Liver (tissue), 8 donors: ENCODE measurements at regions not wholly inside any gene's neighbourhood (a gene's known extent, or its start where the extent isn't known, plus 50 kb on each side); places are given as distances from the start of the nearest gene placed in this dataset.

Source experiments
- DNase-seq: peaks from one replicate; pipeline ENCODE4 v3.0.0-alpha.2; 2017; ENCODE audit warnings: low spot score
- H3K27ac ChIP-seq, 2 donors: one replicate each; pipeline ENCODE4 v1.7.0; 2013; ENCODE audit warnings: inconsistent platforms in 2 of 2, low read length in 2 of 2, control low read depth in 1 of 2, low read depth in 1 of 2, mild to moderate bottlenecking in 1 of 2
- H3K27me3 ChIP-seq, 4 donors: one replicate each; pipeline versions ENCODE4 v1.6.1 to v1.7.0; 2013; ENCODE audit warnings: low read length in 3 of 4, inconsistent platforms in 1 of 4, mild to moderate bottlenecking in 1 of 4, moderate library complexity in 1 of 4; ENCODE audit not compliant: control insufficient read depth in 4 of 4, insufficient read depth in 4 of 4
- H3K36me3 ChIP-seq, 4 donors: one replicate each; pipeline versions ENCODE4 v1.6.1 to v1.7.0; 2013; ENCODE audit warnings: low read length in 3 of 4, mild to moderate bottlenecking in 3 of 4, low read depth in 1 of 4, moderate library complexity in 1 of 4; ENCODE audit not compliant: control insufficient read depth in 4 of 4, insufficient read depth in 3 of 4
- H3K4me1 ChIP-seq, 4 donors: one replicate each; pipeline versions ENCODE4 v1.6.1 to v1.7.0; 2013; ENCODE audit warnings: low read length in 3 of 4, mild to moderate bottlenecking in 3 of 4, moderate library complexity in 1 of 4; ENCODE audit not compliant: control insufficient read depth in 4 of 4, insufficient read depth in 4 of 4
- H3K4me3 ChIP-seq, 3 donors: one replicate each; pipeline versions ENCODE4 v1.6.1 to v1.7.0; 2013; ENCODE audit warnings: low read length in 3 of 3, control low read depth in 1 of 3, low read depth in 1 of 3, mild to moderate bottlenecking in 1 of 3
- H3K9ac ChIP-seq, 2 donors: one replicate each; pipeline ENCODE4 v1.7.0; 2013; ENCODE audit warnings: low read length in 2 of 2, mild to moderate bottlenecking in 2 of 2, moderate library complexity in 2 of 2, control low read depth in 1 of 2, low read depth in 1 of 2
- H3K9me3 ChIP-seq, 4 donors: one replicate each; pipeline versions ENCODE4 v1.6.1 to v1.7.0; 2013; ENCODE audit warnings: low read length in 3 of 4; ENCODE audit not compliant: control insufficient read depth in 4 of 4
- ATF3 ChIP-seq: IDR thresholded peaks from 2 replicates; pipeline ENCODE4 v1.6.1; 2016; ENCODE audit warnings: antibody characterized with exemption
- EGR1 ChIP-seq, 2 donors: IDR thresholded peaks; 2 replicates each; pipeline ENCODE4 v1.6.1; 2016 to 2018; ENCODE audit warnings: antibody characterized with exemption in 2 of 2, low read depth in 2 of 2
- FOXA1 ChIP-seq: IDR thresholded peaks from 2 replicates; pipeline ENCODE4 v1.6.1; 2016; ENCODE audit warnings: antibody characterized with exemption
- FOXA2 ChIP-seq: IDR thresholded peaks from 2 replicates; pipeline ENCODE4 v1.6.1; 2016; ENCODE audit warnings: antibody characterized with exemption
- GABPA ChIP-seq, 2 donors: IDR thresholded peaks in 1 of 2; conservative IDR thresholded peaks in 1 of 2; 2 replicates each; pipeline ENCODE4 v1.6.1; 2016; ENCODE audit warnings: antibody characterized with exemption in 2 of 2, mild to moderate bottlenecking in 1 of 2, moderate library complexity in 1 of 2
- HNF4A ChIP-seq, 2 donors: conservative IDR thresholded peaks; 2 replicates each; pipeline ENCODE4 v1.6.1; 2016; ENCODE audit warnings: antibody characterized with exemption in 2 of 2, mild to moderate bottlenecking in 2 of 2
- JUND ChIP-seq, 2 donors: IDR thresholded peaks; 2 replicates each; pipeline ENCODE4 v1.6.1; 2016; ENCODE audit warnings: antibody characterized with exemption in 2 of 2
- RAD21 ChIP-seq, 2 donors: IDR thresholded peaks; 2 replicates each; pipeline ENCODE4 v1.6.1; 2016; ENCODE audit warnings: antibody characterized with exemption in 2 of 2, mild to moderate bottlenecking in 2 of 2
- RXRA ChIP-seq, 2 donors: IDR thresholded peaks; 2 replicates each; pipeline ENCODE4 v1.6.1; 2017 to 2018; ENCODE audit warnings: antibody characterized with exemption in 2 of 2, mild to moderate bottlenecking in 1 of 2
- TAF1 ChIP-seq: conservative IDR thresholded peaks from 2 replicates; pipeline ENCODE4 v1.6.1; 2016; ENCODE audit warnings: antibody characterized with exemption, mild to moderate bottlenecking
- YY1 ChIP-seq: IDR thresholded peaks from 2 replicates; pipeline ENCODE4 v1.6.1; 2016; ENCODE audit warnings: antibody characterized with exemption, mild to moderate bottlenecking
- WGBS: extraction: QIAGEN DNeasy Blood & Tissue Kit; methylation state at CpG from one replicate; pipeline ENCODE4 v1.1.7; 2013; 5-methylcytosine and 5-hydroxymethylcytosine counted together
- TF ChIP-seq, protein P1 (sequence below): fragments of 150-350 bp; IDR thresholded peaks from 2 replicates; pipeline ENCODE4 v1.5.1; 2017; ENCODE audit warnings: improper control_type of control experiment, low read depth, low read length; ENCODE audit not compliant: missing input control
- TF ChIP-seq, protein P2 (sequence below): IDR thresholded peaks from 2 replicates; pipeline ENCODE4 v1.6.1; 2016; ENCODE audit warnings: antibody characterized with exemption, mild to moderate bottlenecking
- donor health status: healthy.
- donor health status: healthy.
- donor health status: healthy.
- donor health status: healthy.
- donor health status: healthy.

DNA sequence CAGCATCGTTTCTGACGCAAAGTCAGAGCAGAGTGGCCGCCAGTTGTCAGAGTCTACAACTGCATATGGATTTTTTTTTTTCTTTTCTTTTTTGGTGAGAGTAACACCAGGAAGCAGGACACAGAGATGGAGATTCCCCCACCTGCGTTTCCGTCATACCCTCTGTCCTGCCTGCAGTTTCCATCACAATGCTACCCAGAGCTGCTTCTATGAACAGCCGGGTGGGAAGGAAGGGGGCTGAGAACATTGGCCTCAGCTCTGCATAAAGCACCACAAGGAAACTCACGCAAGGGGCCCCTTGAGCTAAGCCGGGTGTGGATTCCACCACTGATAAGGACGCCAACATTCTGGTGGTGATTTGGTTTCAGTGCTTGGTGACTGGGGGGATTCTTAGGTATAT is 183.5 kb upstream of the AFDN start:
- H3K4me3 ChIP-seq, result no peak overlapping the region
- no peaks in the 10 kb centered on the region for H3K36me3 ChIP-seq
- H3K27me3 ChIP-seq, result no peaks in the 10 kb centered on the region
- H3K9me3 ChIP-seq, result no peaks in the 10 kb centered on the region
- peaks cover 2 to 9% (median 7%) of the 10 kb centered on the region in 4 donors for H3K4me1 ChIP-seq
- H3K9ac ChIP-seq, result no peak overlapping the region
- H3K27ac ChIP-seq, result no peak overlapping the region
- TF ChIP-seq ATF3, result no peak
- no peak for TF ChIP-seq YY1
- no peak for TF ChIP-seq FOXA1
- DNase-seq, result no peak
- WGBS, result 91% methylated on average over 9 of the region's 9 CpGs

DNA sequence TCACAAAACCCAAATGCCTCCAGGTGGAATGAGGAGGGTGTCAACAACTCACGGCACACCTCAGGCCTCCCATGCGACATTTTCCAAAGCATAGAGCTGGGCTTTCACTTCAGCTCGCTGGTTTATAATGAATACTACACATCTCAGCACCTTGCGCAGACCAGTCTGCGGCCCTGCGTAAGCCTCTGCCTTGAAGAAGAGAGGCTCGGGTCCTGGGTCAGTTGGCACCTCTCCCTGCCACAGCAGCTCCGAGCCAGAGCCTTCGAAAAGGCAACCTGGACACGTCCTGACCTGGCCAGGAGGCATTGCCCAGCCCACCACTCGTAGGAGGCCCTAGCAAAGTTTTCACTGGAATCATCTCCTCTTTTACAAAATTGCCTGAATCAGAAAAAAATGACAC is 183.0 kb upstream of the AFDN start:
- no peak for TF ChIP-seq YY1
- TF ChIP-seq JUND (IDR thresholded peaks at IDR 0.05), result no peak
- no peak for TF ChIP-seq RXRA (IDR thresholded peaks at IDR 0.05)
- TF ChIP-seq, protein P1, sequence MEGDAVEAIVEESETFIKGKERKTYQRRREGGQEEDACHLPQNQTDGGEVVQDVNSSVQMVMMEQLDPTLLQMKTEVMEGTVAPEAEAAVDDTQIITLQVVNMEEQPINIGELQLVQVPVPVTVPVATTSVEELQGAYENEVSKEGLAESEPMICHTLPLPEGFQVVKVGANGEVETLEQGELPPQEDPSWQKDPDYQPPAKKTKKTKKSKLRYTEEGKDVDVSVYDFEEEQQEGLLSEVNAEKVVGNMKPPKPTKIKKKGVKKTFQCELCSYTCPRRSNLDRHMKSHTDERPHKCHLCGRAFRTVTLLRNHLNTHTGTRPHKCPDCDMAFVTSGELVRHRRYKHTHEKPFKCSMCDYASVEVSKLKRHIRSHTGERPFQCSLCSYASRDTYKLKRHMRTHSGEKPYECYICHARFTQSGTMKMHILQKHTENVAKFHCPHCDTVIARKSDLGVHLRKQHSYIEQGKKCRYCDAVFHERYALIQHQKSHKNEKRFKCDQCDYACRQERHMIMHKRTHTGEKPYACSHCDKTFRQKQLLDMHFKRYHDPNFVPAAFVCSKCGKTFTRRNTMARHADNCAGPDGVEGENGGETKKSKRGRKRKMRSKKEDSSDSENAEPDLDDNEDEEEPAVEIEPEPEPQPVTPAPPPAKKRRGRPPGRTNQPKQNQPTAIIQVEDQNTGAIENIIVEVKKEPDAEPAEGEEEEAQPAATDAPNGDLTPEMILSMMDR, result no peak
- no peak for TF ChIP-seq TAF1
- H3K4me3 ChIP-seq, result no peak overlapping the region
- H3K4me1 ChIP-seq, result peaks cover 6 to 14% (median 11%) of the 10 kb centered on the region in 4 donors
- no peaks in the 10 kb centered on the region for H3K9me3 ChIP-seq
- no peaks in the 10 kb centered on the region for H3K27me3 ChIP-seq
- no peak for DNase-seq
- no peak overlapping the region for H3K27ac ChIP-seq
- H3K36me3 ChIP-seq, result no peaks in the 10 kb centered on the region
- 91% methylated on average over 11 of the region's 11 CpGs for WGBS
- no peak overlapping the region for H3K9ac ChIP-seq

DNA sequence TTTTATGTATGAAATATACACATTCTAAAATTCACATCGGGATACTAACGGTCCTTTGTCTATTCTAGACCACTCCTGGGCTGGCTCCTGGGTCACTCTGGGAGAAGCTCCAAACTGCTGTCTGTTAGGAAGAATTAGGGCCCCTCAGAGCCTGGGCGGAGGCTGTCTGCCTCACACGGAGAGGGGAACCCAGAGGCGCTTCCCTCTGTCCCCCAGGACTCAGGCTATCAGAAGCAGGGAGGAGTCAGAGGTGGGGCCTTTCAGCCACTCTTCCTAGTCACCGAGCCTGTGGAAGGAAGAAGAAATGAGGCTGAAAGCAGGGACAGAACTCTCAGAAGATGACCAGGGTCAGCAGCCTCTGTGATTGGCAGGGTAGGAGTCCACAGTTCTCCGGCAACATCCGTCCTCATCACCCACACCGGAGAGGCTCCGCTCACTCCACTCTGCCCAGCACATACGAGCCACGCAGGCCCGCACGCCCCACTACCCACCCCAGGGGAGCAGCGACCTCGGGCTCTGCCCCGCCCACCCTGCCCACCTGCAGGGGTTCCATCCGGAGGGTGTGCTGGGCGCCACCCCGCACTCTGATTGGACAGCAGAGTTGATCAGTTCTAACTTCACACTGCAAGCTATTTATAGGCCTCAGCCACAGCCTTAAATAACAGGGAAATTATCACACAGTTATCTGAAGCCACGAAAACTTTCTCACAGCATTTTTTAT is 182.1 kb upstream of the AFDN start:
- Histone ChIP-seq H3K9me3 (no peaks in the 10 kb centered on the region), H3K4me1 (peaks cover 10 to 18% (median 14%) of the 10 kb centered on the region in 4 donors), H3K27me3 (no peaks in the 10 kb centered on the region), H3K9ac (no peak overlapping the region), H3K4me3 (no peak overlapping the region), H3K36me3 (no peaks in the 10 kb centered on the region), H3K27ac (no peak overlapping the region)
- WGBS, result 83% methylated on average over 21 of the region's 21 CpGs
- DNase-seq, result no peak
- TF ChIP-seq GABPA (IDR thresholded peaks at IDR 0.05 in 1 of 2, conservative IDR thresholded peaks at IDR 0.05 in 1 of 2) (no peak), HNF4A (conservative IDR thresholded peaks at IDR 0.05) (no peak), EGR1 (IDR thresholded peaks at IDR 0.05; ENCODE audit: low read depth in 2 of 2) (no peak), FOXA1 (no peak), FOXA2 (no peak), YY1 (no peak), RAD21 (IDR thresholded peaks at IDR 0.05) (no peak), ATF3 (no peak), TAF1 (no peak)
- TF ChIP-seq, protein P1, result no peak
- TF ChIP-seq, protein P2, sequence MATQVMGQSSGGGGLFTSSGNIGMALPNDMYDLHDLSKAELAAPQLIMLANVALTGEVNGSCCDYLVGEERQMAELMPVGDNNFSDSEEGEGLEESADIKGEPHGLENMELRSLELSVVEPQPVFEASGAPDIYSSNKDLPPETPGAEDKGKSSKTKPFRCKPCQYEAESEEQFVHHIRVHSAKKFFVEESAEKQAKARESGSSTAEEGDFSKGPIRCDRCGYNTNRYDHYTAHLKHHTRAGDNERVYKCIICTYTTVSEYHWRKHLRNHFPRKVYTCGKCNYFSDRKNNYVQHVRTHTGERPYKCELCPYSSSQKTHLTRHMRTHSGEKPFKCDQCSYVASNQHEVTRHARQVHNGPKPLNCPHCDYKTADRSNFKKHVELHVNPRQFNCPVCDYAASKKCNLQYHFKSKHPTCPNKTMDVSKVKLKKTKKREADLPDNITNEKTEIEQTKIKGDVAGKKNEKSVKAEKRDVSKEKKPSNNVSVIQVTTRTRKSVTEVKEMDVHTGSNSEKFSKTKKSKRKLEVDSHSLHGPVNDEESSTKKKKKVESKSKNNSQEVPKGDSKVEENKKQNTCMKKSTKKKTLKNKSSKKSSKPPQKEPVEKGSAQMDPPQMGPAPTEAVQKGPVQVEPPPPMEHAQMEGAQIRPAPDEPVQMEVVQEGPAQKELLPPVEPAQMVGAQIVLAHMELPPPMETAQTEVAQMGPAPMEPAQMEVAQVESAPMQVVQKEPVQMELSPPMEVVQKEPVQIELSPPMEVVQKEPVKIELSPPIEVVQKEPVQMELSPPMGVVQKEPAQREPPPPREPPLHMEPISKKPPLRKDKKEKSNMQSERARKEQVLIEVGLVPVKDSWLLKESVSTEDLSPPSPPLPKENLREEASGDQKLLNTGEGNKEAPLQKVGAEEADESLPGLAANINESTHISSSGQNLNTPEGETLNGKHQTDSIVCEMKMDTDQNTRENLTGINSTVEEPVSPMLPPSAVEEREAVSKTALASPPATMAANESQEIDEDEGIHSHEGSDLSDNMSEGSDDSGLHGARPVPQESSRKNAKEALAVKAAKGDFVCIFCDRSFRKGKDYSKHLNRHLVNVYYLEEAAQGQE, result no peak
